IMR-90 (cell line): ENCODE measurements at regions not wholly inside any gene's neighbourhood (a gene's known extent, or its start where the extent isn't known, plus 50 kb on each side); places are given as distances from the start of the nearest gene placed in this dataset.

Source experiments
- MAFK ChIP-seq: IDR thresholded peaks from 2 replicates; pipeline ENCODE4 v1.6.1; 2012; ENCODE audit warnings: low read depth, low read length, improper control_type of control experiment
- MAZ ChIP-seq: IDR thresholded peaks from 2 replicates; pipeline ENCODE4 v1.6.1; 2012; ENCODE audit warnings: low read depth, mild to moderate bottlenecking, low read length, improper control_type of control experiment, moderate library complexity, borderline replicate concordance
- MXI1 ChIP-seq: IDR thresholded peaks from 2 replicates; pipeline ENCODE4 v1.6.1; 2012; ENCODE audit warnings: low read depth, mild to moderate bottlenecking, low read length, moderate library complexity, borderline replicate concordance
- NFE2L2 ChIP-seq: fragments of 150-350 bp; IDR thresholded peaks from 2 replicates; pipeline ENCODE4 v1.6.1; 2016; ENCODE audit warnings: low read depth, mild to moderate bottlenecking, low read length
- POLR2A ChIP-seq: IDR thresholded peaks from 2 replicates; pipeline ENCODE4 v1.6.1; 2012; ENCODE audit warnings: mild to moderate bottlenecking, low read depth, low read length
- RAD21 ChIP-seq: IDR thresholded peaks from 2 replicates; pipeline ENCODE4 v1.6.1; 2012; ENCODE audit warnings: low read length, improper control_type of control experiment
- RFX5 ChIP-seq: IDR thresholded peaks from 2 replicates; pipeline ENCODE4 v1.8.0; 2012; ENCODE audit warnings: low read depth, mild to moderate bottlenecking, low read length, moderate library complexity
- TF ChIP-seq, protein P1 (sequence below): conservative IDR thresholded peaks from 2 replicates; pipeline ENCODE4 v1.5.1; 2012; ENCODE audit warnings: mild to moderate bottlenecking, low read depth, low read length, improper control_type of control experiment
- TF ChIP-seq, protein P2 (sequence below): fragments of 150-350 bp; IDR thresholded peaks from 2 replicates; pipeline ENCODE4 v1.6.1; 2017; ENCODE audit warnings: mild to moderate bottlenecking, antibody characterized with exemption, low read length, low read depth

DNA sequence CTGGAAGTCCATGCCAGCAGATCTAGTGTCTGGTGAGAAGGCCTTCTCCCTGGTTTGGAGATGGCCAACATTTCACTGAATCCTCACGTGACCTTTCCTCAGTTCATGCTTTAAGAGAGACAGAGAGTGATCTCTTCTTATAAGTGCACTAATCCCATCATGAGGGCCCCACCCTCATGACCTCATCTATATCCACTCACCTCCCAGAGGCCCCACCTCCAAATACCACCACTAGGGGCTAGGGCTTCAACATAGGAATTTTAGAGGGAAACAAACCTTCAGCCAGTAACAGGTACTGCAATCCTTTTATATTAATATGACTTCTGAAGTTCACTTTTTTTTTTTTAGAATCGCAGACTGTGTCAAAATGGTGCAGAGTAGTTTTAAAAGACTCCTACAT lies 496.9 kb upstream of the ADAMTS16 start:
- TF ChIP-seq, protein P1, sequence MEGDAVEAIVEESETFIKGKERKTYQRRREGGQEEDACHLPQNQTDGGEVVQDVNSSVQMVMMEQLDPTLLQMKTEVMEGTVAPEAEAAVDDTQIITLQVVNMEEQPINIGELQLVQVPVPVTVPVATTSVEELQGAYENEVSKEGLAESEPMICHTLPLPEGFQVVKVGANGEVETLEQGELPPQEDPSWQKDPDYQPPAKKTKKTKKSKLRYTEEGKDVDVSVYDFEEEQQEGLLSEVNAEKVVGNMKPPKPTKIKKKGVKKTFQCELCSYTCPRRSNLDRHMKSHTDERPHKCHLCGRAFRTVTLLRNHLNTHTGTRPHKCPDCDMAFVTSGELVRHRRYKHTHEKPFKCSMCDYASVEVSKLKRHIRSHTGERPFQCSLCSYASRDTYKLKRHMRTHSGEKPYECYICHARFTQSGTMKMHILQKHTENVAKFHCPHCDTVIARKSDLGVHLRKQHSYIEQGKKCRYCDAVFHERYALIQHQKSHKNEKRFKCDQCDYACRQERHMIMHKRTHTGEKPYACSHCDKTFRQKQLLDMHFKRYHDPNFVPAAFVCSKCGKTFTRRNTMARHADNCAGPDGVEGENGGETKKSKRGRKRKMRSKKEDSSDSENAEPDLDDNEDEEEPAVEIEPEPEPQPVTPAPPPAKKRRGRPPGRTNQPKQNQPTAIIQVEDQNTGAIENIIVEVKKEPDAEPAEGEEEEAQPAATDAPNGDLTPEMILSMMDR: no peak
- TF ChIP-seq RFX5 (no peak), POLR2A (no peak), RAD21 (no peak), MAZ (no peak), NFE2L2 (no peak), MXI1 (no peak), MAFK (no peak)
- TF ChIP-seq, protein P2, sequence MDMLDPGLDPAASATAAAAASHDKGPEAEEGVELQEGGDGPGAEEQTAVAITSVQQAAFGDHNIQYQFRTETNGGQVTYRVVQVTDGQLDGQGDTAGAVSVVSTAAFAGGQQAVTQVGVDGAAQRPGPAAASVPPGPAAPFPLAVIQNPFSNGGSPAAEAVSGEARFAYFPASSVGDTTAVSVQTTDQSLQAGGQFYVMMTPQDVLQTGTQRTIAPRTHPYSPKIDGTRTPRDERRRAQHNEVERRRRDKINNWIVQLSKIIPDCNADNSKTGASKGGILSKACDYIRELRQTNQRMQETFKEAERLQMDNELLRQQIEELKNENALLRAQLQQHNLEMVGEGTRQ: no peak
